ENCODE measurements at regions not wholly inside any gene's neighbourhood (a gene's known extent, or its start where the extent isn't known, plus 50 kb on each side); places are given as distances from the start of the nearest gene placed in this dataset.

DNA sequence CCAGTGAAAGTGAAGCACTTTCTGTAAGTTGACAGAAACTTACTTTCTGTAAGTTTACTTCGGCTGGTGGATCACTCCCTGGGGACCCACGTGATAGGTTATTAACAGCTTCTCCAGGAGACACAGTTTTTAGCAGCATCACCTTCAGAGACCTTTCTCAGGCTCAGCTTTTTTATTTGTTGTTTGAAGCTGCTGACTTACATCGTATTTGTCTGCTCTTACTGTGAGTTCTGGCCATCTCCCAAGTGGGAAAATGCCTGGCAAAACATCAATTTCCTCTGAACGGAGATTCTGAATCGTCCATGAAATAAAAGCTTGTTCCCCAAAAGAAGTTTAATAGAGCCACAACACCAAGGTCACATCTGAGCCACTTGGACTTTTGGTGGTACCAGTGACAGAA, 178.7 kb upstream of the PODXL start:
- no peak overlapping the region for H3K4me3 ChIP-seq (ENCODE audit: low read length)
- peaks cover 2% of the 10 kb centered on the region for H3K4me1 ChIP-seq (ENCODE audit: control insufficient read depth, insufficient read depth, low read length)
- H3K27ac ChIP-seq (ENCODE audit: low read depth, low read length) = no peak overlapping the region
- peaks cover 2% of the 10 kb centered on the region for H3K27me3 ChIP-seq (ENCODE audit: control insufficient read depth, insufficient read depth, low read length)
- H3K9ac ChIP-seq (ENCODE audit: low read length) = no peak overlapping the region
- H3K36me3 ChIP-seq (ENCODE audit: control insufficient read depth, insufficient read depth, low read length) = no peaks in the 10 kb centered on the region

DNA sequence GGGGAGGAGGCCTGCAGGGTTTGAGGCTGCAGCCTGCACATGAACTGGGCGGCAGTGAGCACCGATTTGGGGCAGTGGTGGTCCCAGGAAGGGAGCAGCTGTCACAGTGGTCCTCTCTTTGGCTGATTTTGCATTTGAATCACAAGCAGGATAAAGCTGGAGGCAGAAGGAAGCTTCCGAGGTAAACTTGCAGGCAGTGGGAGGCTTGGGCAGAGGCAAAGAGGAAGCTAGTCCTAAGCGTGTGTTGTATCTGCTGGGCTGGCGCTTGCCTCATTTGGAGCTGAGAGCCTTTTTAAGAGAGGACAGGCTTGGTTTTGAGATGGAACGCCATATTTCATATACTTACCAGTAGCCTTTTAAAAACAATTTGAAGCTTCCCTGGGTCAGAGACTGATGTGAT, 177.2 kb upstream of the PODXL start:
- Histone ChIP-seq H3K27ac (ENCODE audit: low read depth, low read length) (no peak overlapping the region), H3K9ac (ENCODE audit: low read length) (no peak overlapping the region), H3K4me3 (ENCODE audit: low read length) (no peak overlapping the region), H3K27me3 (ENCODE audit: control insufficient read depth, insufficient read depth, low read length) (peaks cover 2% of the 10 kb centered on the region), H3K36me3 (ENCODE audit: control insufficient read depth, insufficient read depth, low read length) (no peaks in the 10 kb centered on the region), H3K4me1 (ENCODE audit: control insufficient read depth, insufficient read depth, low read length) (peaks cover 2% of the 10 kb centered on the region)

DNA sequence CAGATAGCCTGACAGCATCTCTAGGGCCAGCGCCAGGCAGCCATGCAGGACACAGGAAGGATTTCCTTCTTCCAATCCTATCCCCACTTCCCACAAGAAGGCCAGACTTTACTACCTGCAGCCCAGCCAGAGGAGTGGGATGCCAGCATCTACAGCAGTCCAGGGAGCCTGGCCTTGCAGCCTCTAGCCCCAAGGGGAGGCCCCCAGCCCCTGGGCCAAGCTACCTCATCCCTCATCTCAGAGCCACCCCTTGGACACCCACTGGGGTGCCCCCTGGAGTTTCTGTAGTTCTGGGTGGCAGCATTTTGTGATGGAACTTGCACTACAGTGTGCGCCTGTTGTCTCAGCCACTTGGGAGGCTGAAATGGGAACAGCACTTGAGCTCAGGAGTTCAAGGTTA, 170.8 kb upstream of the PODXL start:
- H3K27ac ChIP-seq (ENCODE audit: low read depth, low read length) = no peak overlapping the region
- H3K4me3 ChIP-seq (ENCODE audit: low read length) = no peak overlapping the region
- no peaks in the 10 kb centered on the region for H3K36me3 ChIP-seq (ENCODE audit: control insufficient read depth, insufficient read depth, low read length)
- H3K4me1 ChIP-seq (ENCODE audit: control insufficient read depth, insufficient read depth, low read length) = no peaks in the 10 kb centered on the region
- H3K9ac ChIP-seq (ENCODE audit: low read length) = no peak overlapping the region
- no peaks in the 10 kb centered on the region for H3K27me3 ChIP-seq (ENCODE audit: control insufficient read depth, insufficient read depth, low read length)

DNA sequence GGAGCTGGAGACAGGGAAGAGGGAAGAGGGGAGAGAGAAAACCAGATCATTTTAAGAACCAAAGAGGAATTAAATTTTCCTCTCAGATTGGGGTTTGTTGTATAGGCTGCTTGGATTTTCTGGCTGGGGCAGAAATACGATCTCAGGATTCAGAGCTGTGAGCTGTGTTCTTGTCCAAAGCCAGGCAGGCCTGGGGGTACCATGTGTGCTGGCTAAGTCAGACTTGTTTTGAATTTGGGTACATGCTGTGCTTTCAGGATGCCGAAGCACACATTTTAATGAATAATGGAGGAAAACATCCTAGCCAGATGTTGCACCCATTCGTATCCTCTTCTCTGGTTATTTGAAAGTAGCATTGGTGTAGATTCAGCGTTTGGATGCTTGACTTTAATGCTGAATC, 170.3 kb upstream of the PODXL start:
- H3K27me3 ChIP-seq (ENCODE audit: control insufficient read depth, insufficient read depth, low read length) = no peaks in the 10 kb centered on the region
- H3K36me3 ChIP-seq (ENCODE audit: control insufficient read depth, insufficient read depth, low read length) = no peaks in the 10 kb centered on the region
- H3K27ac ChIP-seq (ENCODE audit: low read depth, low read length) = no peak overlapping the region
- H3K9ac ChIP-seq (ENCODE audit: low read length) = no peak overlapping the region
- no peaks in the 10 kb centered on the region for H3K4me1 ChIP-seq (ENCODE audit: control insufficient read depth, insufficient read depth, low read length)
- no peak overlapping the region for H3K4me3 ChIP-seq (ENCODE audit: low read length)

DNA sequence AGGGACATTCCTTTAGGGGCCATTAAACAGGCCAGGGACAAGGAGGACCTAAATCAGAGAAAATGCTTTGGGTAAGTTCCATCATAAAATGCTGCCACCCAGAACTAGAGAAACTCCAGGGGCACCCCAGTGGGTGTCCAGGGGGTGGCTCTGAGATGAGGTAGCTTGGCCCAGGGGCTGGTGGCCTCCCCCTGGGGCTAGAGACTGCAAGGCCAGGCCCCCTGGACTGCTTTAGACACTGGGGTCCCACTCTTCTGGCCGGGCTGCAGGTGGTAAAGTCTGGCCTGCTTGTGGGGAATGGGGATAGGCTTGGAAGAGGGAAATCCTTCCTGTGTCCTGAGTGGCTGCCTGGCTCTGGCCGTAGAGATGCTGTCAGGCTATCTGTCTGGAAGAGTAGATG, 169.6 kb upstream of the PODXL start:
- Histone ChIP-seq H3K27me3 (ENCODE audit: control insufficient read depth, insufficient read depth, low read length) (no peaks in the 10 kb centered on the region), H3K4me1 (ENCODE audit: control insufficient read depth, insufficient read depth, low read length) (no peaks in the 10 kb centered on the region), H3K9ac (ENCODE audit: low read length) (no peak overlapping the region), H3K27ac (ENCODE audit: low read depth, low read length) (no peak overlapping the region), H3K4me3 (ENCODE audit: low read length) (no peak overlapping the region), H3K36me3 (ENCODE audit: control insufficient read depth, insufficient read depth, low read length) (no peaks in the 10 kb centered on the region)

DNA sequence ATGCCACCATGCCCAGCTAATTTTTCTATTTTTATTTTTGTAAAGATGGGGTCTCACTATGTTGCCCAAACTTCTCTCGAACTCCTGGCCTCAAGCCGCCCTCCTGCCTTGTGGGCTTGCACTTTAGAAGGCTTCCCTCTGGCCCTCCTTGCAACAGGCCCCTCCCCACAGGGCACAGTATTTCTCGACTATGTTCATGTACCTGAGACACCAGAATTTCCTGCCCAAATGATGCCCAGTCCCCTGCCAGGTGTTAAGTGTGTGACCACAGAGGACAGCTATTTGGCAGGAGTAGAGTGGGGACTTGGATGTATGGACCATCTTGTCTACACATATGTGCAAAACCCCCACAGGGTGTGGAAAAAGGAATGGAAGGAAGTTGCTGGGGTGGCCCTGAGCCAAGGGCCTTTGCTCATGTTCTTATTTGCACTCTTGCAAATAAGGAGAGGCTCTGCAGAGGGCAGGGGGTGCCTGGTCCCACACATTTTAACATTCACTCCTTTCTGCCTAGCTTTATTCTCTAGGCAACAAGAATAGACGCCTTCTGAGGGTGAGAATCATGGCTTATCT, 168.4 kb upstream of the PODXL start:
- Histone ChIP-seq H3K36me3 (ENCODE audit: control insufficient read depth, insufficient read depth, low read length) (no peaks in the 10 kb centered on the region), H3K27ac (ENCODE audit: low read depth, low read length) (no peak overlapping the region), H3K9ac (ENCODE audit: low read length) (no peak overlapping the region), H3K4me1 (ENCODE audit: control insufficient read depth, insufficient read depth, low read length) (no peaks in the 10 kb centered on the region), H3K4me3 (ENCODE audit: low read length) (no peak overlapping the region), H3K27me3 (ENCODE audit: control insufficient read depth, insufficient read depth, low read length) (no peaks in the 10 kb centered on the region)

DNA sequence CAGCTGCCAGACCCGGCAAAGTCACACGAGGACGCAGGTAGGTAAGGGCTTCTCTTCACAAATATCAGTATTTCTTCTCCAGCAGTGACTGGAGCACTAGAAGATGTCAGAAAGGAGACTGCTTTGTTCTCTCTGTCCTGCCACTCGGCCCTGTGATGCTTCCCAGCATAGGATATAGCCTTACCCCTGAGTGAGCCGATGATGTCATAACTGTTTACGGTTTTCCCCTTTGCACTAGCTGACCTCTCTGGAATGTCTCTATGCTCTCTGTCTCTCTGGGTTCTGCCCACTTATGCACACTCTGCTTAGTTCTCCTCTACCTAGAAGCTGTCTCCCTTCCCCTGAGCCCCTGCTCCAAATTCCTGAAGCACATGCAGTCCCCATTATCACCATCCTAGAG, 167.5 kb upstream of the PODXL start:
- Histone ChIP-seq H3K9ac (ENCODE audit: low read length) (no peak overlapping the region), H3K4me1 (ENCODE audit: control insufficient read depth, insufficient read depth, low read length) (no peaks in the 10 kb centered on the region), H3K27me3 (ENCODE audit: control insufficient read depth, insufficient read depth, low read length) (no peaks in the 10 kb centered on the region), H3K4me3 (ENCODE audit: low read length) (no peak overlapping the region), H3K27ac (ENCODE audit: low read depth, low read length) (no peak overlapping the region), H3K36me3 (ENCODE audit: control insufficient read depth, insufficient read depth, low read length) (no peaks in the 10 kb centered on the region)

DNA sequence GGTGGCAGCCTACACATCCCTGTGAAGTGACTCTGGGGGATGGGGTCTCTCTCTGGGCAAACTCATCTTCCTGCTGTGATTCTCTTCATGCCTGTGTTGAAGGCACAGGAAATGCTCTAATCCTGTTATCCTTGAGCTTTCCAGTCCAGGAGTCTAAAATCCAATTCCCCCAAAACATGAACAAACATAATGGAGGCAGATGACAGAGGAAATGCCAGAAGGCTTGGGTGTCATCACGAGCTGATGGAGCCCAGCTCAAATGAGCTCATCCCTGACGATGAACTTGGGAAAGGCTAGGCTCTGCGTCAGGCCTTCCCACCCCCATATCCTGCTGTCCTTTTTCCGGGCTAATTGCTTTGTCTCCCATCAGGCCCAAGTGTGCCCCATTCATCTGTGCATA, 165.9 kb upstream of the PODXL start:
- no peak overlapping the region for H3K27ac ChIP-seq (ENCODE audit: low read depth, low read length)
- H3K4me1 ChIP-seq (ENCODE audit: control insufficient read depth, insufficient read depth, low read length) = no peaks in the 10 kb centered on the region
- H3K4me3 ChIP-seq (ENCODE audit: low read length) = no peak overlapping the region
- H3K36me3 ChIP-seq (ENCODE audit: control insufficient read depth, insufficient read depth, low read length) = no peaks in the 10 kb centered on the region
- H3K9ac ChIP-seq (ENCODE audit: low read length) = no peak overlapping the region
- H3K27me3 ChIP-seq (ENCODE audit: control insufficient read depth, insufficient read depth, low read length) = no peaks in the 10 kb centered on the region

DNA sequence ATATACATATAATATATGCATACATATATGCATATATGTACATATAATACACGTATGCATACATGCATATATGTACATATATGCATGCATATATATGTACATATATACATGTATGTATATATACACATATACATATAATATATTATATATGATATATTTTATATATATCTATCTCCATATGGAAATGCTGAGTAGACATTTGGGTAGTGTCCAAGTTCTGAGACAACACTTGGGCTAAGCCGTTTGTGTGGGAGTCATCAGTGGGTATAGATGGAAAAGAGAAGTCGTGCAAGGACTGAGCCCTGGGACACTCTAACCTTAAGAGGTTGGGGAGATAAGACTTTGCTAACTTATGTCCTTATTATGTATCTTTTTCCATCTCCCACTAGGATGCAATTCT, 165.2 kb upstream of the PODXL start:
- Histone ChIP-seq H3K9ac (ENCODE audit: low read length) (no peak overlapping the region), H3K27ac (ENCODE audit: low read depth, low read length) (no peak overlapping the region), H3K36me3 (ENCODE audit: control insufficient read depth, insufficient read depth, low read length) (no peaks in the 10 kb centered on the region), H3K4me3 (ENCODE audit: low read length) (no peak overlapping the region), H3K4me1 (ENCODE audit: control insufficient read depth, insufficient read depth, low read length) (no peaks in the 10 kb centered on the region), H3K27me3 (ENCODE audit: control insufficient read depth, insufficient read depth, low read length) (no peaks in the 10 kb centered on the region)

DNA sequence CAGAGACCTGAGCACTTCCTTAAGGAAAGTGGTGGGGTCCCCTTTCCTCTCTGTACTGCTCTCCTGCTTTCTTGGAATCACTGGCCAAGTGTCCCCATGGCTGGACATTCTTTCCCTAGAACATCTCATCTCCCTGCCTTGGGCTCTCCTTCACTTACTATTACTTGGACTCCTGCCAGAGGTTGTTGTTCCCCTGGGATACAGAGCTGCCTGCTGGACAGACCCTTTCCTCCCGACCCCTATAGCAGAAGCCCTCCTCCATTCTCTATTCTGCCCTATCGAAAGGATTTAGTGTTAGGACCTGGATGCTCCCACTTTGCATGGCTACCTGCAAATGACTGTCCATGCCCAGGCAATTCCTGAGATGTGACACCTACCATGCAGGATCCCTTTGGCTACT, 164.3 kb upstream of the PODXL start:
- Histone ChIP-seq H3K36me3 (ENCODE audit: control insufficient read depth, insufficient read depth, low read length) (no peaks in the 10 kb centered on the region), H3K27ac (ENCODE audit: low read depth, low read length) (no peak overlapping the region), H3K4me3 (ENCODE audit: low read length) (no peak overlapping the region), H3K27me3 (ENCODE audit: control insufficient read depth, insufficient read depth, low read length) (no peaks in the 10 kb centered on the region), H3K9ac (ENCODE audit: low read length) (no peak overlapping the region), H3K4me1 (ENCODE audit: control insufficient read depth, insufficient read depth, low read length) (no peaks in the 10 kb centered on the region)

DNA sequence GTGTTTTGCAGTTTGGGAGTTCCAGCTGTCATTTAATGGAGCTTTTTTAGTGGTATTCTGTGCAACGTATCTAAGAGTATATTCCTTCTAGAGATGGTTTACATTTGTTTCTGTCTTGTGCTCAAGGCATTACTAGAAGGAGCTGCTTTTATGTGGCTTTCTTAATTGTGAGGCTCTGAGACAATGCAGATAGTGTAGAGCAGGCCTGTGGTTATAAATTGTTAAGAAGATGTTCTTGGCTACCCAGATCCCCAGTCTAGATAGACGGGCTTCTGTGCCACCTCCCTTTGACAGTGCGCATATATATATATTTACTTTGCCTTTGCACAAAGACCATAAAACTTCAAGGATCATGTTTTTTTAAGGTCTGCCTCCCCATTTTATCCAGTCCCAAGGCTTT, 160.8 kb upstream of the PODXL start:
- no peak overlapping the region for H3K27ac ChIP-seq (ENCODE audit: low read depth, low read length)
- no peaks in the 10 kb centered on the region for H3K4me1 ChIP-seq (ENCODE audit: control insufficient read depth, insufficient read depth, low read length)
- H3K4me3 ChIP-seq (ENCODE audit: low read length) = no peak overlapping the region
- no peaks in the 10 kb centered on the region for H3K27me3 ChIP-seq (ENCODE audit: control insufficient read depth, insufficient read depth, low read length)
- H3K36me3 ChIP-seq (ENCODE audit: control insufficient read depth, insufficient read depth, low read length) = no peaks in the 10 kb centered on the region
- H3K9ac ChIP-seq (ENCODE audit: low read length) = no peak overlapping the region

DNA sequence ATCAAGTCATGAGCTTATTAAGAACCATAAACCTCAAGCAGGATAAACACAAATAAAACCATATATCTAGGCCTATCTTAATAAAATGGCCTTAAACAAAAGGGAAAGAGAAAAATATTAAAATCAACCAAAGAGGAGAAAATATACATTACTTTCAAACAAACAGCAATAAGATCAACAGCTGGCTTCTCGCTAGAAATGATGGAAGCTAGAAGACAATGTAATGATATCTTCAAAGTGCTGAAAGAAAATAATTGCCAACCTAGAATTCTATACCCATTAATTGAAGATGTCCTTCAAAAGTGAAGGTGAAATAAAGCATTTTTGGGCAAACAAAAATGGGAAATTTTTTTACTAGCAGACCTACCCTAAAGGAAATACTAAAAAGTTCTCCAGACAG, 142.9 kb upstream of the PODXL start:
- no peaks in the 10 kb centered on the region for H3K36me3 ChIP-seq (ENCODE audit: control insufficient read depth, insufficient read depth, low read length)
- H3K4me1 ChIP-seq (ENCODE audit: control insufficient read depth, insufficient read depth, low read length) = no peaks in the 10 kb centered on the region
- no peaks in the 10 kb centered on the region for H3K27me3 ChIP-seq (ENCODE audit: control insufficient read depth, insufficient read depth, low read length)
- no peak overlapping the region for H3K27ac ChIP-seq (ENCODE audit: low read depth, low read length)
- H3K9ac ChIP-seq (ENCODE audit: low read length) = no peak overlapping the region
- H3K4me3 ChIP-seq (ENCODE audit: low read length) = no peak overlapping the region

DNA sequence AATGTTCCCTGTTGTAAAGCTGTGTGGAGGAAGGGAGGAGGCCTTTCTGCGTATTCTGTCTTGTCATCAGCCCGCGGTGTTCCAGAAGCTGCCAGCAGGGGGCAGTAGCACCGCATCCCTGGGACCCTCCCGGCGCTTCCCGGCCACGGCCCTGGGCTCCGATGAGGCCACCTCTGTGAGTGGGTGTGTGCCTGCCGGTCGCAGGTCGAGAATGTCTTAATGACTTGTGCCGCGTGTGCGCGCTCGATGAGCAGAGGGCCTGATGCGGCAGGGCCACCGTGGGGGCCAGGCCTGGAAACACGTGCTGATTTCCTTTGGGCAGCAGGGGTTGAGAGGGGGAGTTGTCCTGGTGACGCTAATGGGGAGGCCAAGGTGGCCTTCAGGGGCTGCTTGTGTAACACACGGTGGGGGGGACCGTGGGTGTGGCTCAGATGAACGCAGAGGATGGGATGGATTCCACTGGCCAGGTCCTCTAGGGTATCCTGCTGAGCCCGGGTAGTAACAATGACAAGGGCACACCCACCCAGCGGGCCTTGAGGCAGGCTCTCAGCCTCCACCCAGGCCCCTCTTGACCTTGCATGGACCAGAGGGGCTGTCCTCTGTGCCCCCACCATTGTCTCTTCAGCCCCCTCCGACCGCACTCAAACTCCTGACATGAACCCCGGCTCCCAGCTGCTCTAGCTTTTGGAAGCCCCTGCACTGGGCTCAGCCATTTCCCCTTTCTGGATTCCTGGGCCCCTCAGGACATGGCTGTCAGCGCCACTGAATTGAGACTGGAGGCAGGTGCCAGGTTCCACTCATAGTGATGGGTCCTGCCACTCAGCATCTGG, 135.9 kb upstream of the PODXL start:
- Histone ChIP-seq H3K27ac (ENCODE audit: low read depth, low read length) (no peak overlapping the region), H3K9ac (ENCODE audit: low read length) (no peak overlapping the region), H3K27me3 (ENCODE audit: control insufficient read depth, insufficient read depth, low read length) (no peaks in the 10 kb centered on the region), H3K4me1 (ENCODE audit: control insufficient read depth, insufficient read depth, low read length) (no peaks in the 10 kb centered on the region), H3K4me3 (ENCODE audit: low read length) (no peak overlapping the region), H3K36me3 (ENCODE audit: control insufficient read depth, insufficient read depth, low read length) (no peaks in the 10 kb centered on the region)

Measured in rectal smooth muscle tissue (tissue), 1 donor.